HUES64 (cell line): ENCODE measurements at regions not wholly inside any gene's neighbourhood (a gene's known extent, or its start where the extent isn't known, plus 50 kb on each side); places are given as distances from the start of the nearest gene placed in this dataset.
"Not testable (repeated sequence)": the region's sequence is repeated elsewhere in the genome, so short reads cannot be mapped to it uniquely, and the experiment has no call there.

Experiments used
- H3K27ac ChIP-seq: 2 replicates; pipeline ENCODE4 v1.7.0; 2013; ENCODE audit warnings: low read depth, low read length, inconsistent platforms
- H3K27me3 ChIP-seq: 2 replicates; pipeline ENCODE4 v1.6.1; 2013; ENCODE audit warnings: mild to moderate bottlenecking, low read length; ENCODE audit not compliant: insufficient read depth
- H3K36me3 ChIP-seq: 2 replicates; pipeline ENCODE4 v1.6.1; 2013; ENCODE audit warnings: mild to moderate bottlenecking, low read length; ENCODE audit not compliant: insufficient read depth
- H3K4me1 ChIP-seq: 2 replicates; pipeline ENCODE4 v1.6.1; 2013; ENCODE audit warnings: mild to moderate bottlenecking, low read length, moderate library complexity; ENCODE audit not compliant: insufficient read depth
- H3K4me3 ChIP-seq: 2 replicates; pipeline ENCODE4 v1.5.1; 2013; ENCODE audit warnings: mild to moderate bottlenecking, low read length, moderate library complexity
- H3K9ac ChIP-seq: 2 replicates; pipeline ENCODE4 v1.6.1; 2013; ENCODE audit warnings: mild to moderate bottlenecking, low read depth, low read length
- H3K9me3 ChIP-seq: 2 replicates; pipeline ENCODE4 v1.6.1; 2013; ENCODE audit warnings: low read depth, low read length; ENCODE audit not compliant: insufficient read depth
- WGBS: fragments of 150-250, 120-280 bp; methylation state at CpG from one replicate; pipeline ENCODE4 v1.1.7; 2013; ENCODE audit warnings: missing lambda C conversion rate; 5-methylcytosine and 5-hydroxymethylcytosine counted together

DNA sequence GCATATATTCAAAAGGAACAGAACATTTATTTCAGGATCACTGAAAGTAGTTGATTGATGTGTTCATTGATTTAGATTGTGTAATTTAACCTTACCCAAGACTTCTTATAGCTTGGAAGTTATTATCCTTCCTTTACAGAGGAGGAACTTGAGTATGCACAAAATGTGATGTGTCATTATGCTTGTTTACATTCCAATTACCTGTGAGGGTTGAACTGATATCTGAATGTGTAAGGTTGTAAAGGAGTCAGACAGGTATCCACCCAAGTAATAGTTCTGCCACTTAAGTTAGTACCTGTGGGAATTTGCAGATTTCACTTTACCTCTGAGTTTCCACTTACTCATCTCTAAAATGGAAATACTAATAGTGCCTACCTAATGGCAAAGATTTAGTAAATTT is 668.2 kb downstream of the DOK5 start:
- Histone ChIP-seq H3K36me3 (no peaks in the 10 kb centered on the region), H3K4me1 (no peaks in the 10 kb centered on the region), H3K27ac (no peak overlapping the region), H3K9ac (no peak overlapping the region), H3K9me3 (peaks cover 4% of the 10 kb centered on the region; the same call in 1 of the 2 replicates), H3K4me3 (no peak overlapping the region), H3K27me3 (no peaks in the 10 kb centered on the region)

DNA sequence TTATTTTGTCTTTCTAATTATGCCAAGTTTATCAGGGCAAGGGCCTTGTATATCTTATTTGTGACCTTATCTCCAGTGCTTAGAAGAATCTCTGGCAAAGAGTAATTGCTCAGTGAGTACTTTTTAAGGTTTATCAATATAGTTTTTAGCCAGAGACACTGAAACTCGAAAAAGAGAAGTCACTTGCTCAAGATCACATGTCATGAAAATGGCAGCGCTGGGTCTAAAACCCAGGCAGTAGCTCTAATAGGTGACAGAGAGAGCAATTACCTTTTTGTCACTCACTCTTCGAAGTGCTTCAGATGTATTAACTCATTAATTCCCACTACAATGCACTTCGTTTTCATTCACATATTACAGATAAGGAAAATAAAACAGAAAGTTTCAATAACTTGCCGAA is 667.5 kb downstream of the DOK5 start:
- Histone ChIP-seq H3K27ac (no peak overlapping the region), H3K27me3 (no peaks in the 10 kb centered on the region), H3K4me3 (no peak overlapping the region), H3K4me1 (no peaks in the 10 kb centered on the region), H3K36me3 (no peaks in the 10 kb centered on the region), H3K9me3 (peaks cover 4% of the 10 kb centered on the region; the same call in 1 of the 2 replicates), H3K9ac (no peak overlapping the region)
- 74% methylated on average over 5 of the region's 5 CpGs for WGBS

DNA sequence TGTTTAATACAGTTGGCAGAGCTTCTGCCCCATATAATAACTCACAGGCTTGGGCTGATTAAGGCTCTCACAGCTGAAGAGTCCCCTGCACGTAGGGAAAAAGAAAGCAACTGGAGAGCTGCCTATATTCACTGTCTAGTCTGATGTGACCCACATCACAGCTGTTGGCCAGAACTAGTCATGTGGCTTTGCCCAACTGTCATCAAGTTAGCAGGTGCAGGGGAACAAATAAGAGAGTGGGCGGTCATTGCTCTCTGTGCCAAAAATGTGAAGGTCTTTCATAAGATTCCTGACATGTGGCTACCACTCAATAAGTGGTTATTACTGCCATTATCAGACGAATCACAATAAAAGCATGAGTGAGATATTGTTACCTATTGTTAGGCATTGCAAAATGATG is 665.2 kb downstream of the DOK5 start:
- WGBS: 77% methylated on average over 3 of the region's 3 CpGs

DNA sequence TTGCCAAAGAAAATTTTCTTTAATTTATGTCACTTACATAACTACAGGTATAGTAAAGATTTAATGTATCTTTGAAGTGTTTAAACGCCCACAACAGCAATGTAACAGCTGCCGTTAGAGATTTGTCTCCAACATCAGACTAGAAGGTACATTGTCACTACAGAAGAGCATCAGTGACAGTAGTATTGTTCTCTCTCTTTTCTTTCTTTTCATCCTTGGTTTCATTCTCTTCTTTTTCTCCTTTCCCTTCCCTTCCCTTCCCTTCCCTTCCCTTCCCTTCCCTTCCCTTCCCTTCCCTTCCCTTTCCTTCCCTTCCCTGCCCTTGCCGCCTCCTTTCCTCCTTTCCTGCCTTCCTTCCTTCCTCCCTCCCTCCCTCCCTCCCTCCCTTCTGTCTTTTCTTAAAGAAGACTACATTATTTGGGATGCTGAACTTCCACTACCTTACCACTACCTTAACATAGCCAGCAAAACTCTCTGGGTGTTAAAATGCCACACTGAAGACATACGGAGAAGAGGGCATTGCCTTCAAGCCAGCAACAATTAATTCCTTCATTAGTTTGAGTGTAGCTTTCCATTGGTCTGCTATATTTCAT is 663.9 kb downstream of the DOK5 start:
- no peaks in the 10 kb centered on the region for H3K4me1 ChIP-seq
- WGBS: 90% methylated on average over 3 of the region's 4 CpGs
- H3K9ac ChIP-seq: no peak overlapping the region
- no peak overlapping the region for H3K4me3 ChIP-seq
- H3K27me3 ChIP-seq: no peaks in the 10 kb centered on the region
- no peaks in the 10 kb centered on the region for H3K9me3 ChIP-seq
- no peaks in the 10 kb centered on the region for H3K36me3 ChIP-seq
- H3K27ac ChIP-seq: no peak overlapping the region

More for the DNA sequence above, 665.2 kb downstream of the DOK5 start:
- Histone ChIP-seq H3K9ac (no peak overlapping the region), H3K36me3 (no peaks in the 10 kb centered on the region), H3K4me3 (no peak overlapping the region), H3K27ac (no peak overlapping the region), H3K9me3 (peaks cover 4% of the 10 kb centered on the region; the same call in 1 of the 2 replicates), H3K4me1 (no peaks in the 10 kb centered on the region), H3K27me3 (no peaks in the 10 kb centered on the region)

DNA sequence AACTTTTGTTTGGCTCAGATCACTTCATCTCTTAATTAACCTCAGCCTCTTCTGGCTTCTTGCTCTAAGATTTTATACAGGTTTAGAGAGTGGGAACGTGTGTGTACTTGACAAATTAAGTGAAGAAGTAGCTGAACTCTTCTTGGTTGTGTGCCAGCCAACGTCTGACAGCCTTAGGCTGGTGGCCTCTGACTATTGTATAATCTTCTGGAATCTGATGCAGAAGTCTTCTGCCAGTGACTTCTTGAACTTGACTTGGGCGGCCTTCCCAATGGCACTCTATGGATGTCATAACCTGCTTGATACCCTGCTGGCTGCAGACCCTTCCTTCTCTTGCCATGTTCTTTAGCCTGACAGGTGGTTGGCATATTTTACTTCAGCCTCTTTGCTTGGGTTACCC is 660.5 kb downstream of the DOK5 start:
- no peak overlapping the region for H3K27ac ChIP-seq
- no peak overlapping the region for H3K9ac ChIP-seq
- H3K9me3 ChIP-seq: no peaks in the 10 kb centered on the region; the same call in 1 of the 2 replicates
- WGBS: 63% methylated on average over 3 of the region's 3 CpGs
- H3K36me3 ChIP-seq: no peaks in the 10 kb centered on the region
- H3K27me3 ChIP-seq: no peaks in the 10 kb centered on the region
- no peak overlapping the region for H3K4me3 ChIP-seq
- no peaks in the 10 kb centered on the region for H3K4me1 ChIP-seq

DNA sequence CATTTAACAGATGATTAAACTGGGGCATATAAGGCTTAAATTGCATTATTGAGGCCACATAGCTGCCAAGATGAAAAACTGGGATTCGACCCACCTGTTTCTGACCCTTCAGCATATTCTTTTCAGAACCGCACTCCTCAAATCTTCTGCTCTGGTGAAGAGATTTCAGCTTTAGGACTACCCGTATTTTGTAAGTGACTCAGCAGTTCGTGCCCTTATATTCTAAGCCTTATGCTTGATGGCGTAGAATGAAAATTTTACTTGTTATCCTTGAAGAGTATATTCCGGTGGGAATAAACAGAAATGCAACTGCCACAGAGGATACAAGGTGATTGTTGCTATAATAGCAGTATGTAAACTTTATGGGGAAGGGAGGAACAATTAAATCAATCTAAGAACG is 657.1 kb downstream of the DOK5 start:
- H3K27me3 ChIP-seq: no peaks in the 10 kb centered on the region
- H3K36me3 ChIP-seq: no peaks in the 10 kb centered on the region
- H3K27ac ChIP-seq: no peak overlapping the region
- 87% methylated on average over 7 of the region's 7 CpGs for WGBS
- H3K4me3 ChIP-seq: no peak overlapping the region
- H3K9me3 ChIP-seq: no peaks in the 10 kb centered on the region; the same call in 1 of the 2 replicates
- 0 out of 2 replicates have a peak, but pooled peaks cover 7% of the 10 kb centered on the region for H3K4me1 ChIP-seq
- no peak overlapping the region for H3K9ac ChIP-seq

DNA sequence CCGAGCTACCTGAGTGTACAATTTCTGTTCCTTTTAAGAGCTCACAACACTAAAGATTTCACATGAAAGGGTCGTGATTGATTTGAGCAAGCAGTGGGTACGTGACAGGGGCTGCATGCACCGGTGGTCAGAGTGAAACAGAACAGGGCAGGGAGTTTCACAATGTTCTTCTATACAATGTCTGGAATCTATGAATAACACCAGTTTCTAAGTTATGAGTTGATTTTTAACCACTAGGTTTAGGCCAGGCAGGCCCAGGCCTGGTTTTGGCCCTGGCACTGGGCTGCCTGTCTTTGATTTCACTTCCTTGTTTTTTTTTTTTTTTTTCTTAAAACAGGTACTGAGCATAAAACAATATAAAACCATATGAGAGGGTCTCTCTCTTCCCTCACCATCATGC is 642.2 kb downstream of the DOK5 start:
- H3K27me3 ChIP-seq, H3K4me3 ChIP-seq, H3K9ac ChIP-seq, H3K36me3 ChIP-seq, H3K9me3 ChIP-seq, H3K4me1 ChIP-seq, H3K27ac ChIP-seq: not testable (repeated sequence)
- WGBS: 80% methylated on average over 4 of the region's 4 CpGs

DNA sequence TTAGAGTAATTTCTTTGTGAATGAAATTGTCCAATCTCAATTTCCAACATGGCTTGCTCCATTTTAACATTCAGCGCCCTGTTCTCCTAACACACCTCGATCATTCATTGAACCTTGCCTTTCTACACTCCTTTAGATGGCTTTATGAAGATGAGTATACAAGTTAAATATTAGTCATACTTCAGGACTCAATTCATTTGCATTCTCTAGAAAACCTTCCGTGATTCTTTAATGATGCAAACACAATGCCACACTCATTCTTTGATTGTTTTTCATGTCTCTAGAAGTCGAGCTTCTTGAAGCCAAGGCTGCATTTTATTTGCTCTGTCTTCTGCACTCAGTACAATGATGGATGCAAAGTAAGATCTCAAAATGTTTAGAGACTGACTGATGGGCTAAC is 641.2 kb downstream of the DOK5 start:
- WGBS: 62% methylated on average over 2 of the region's 4 CpGs
- Histone ChIP-seq H3K9ac (no peak overlapping the region), H3K9me3 (0 out of 2 replicates have a peak, but pooled peaks cover 5% of the 10 kb centered on the region), H3K27ac (no peak overlapping the region), H3K27me3 (no peaks in the 10 kb centered on the region), H3K4me3 (no peak overlapping the region), H3K36me3 (no peaks in the 10 kb centered on the region), H3K4me1 (no peaks in the 10 kb centered on the region)

DNA sequence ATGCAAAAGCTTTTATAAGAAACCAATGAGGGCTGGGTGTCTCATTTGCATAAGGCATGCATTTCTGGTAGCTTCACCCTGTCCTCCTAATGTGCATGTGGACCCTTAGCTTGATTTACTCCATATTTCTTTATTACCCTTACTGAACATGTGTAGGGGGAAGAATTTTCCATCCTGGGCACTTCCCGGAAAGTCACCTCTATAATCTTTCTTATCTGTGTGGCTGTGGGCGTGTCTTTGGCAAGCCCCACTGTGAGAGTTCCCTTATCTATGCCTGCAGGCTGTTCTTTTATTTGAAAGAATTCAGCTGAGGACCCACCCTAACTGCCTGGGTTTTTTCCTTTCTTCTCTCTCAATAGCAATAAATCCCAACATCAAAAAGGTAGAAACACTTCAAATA is 627.8 kb downstream of the DOK5 start:
- Histone ChIP-seq H3K9ac (no peak overlapping the region), H3K36me3 (no peaks in the 10 kb centered on the region), H3K4me1 (no peaks in the 10 kb centered on the region), H3K9me3 (peaks cover 7% of the 10 kb centered on the region), H3K4me3 (no peak overlapping the region), H3K27ac (no peak overlapping the region), H3K27me3 (no peaks in the 10 kb centered on the region)
- WGBS: 58% methylated on average over 1 of the region's 2 CpGs

DNA sequence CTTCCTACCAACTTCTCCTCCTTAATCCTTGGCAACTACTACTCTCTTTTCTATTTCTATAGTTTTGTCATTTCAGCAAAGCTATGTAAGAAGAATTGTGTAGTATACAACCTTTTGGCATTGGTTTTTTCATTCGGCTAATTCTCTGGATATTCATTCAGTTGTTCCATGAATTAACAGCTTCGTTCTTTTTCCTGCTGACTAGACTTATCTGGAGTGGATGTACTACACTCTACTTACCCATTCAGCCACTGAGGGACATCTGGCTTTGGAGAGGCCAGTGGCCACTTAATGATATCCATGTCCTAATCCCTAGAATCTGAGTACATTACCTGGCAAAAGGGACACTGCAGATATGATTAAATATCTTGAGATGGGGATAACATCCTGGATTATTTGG is 623.9 kb downstream of the DOK5 start:
- H3K4me3 ChIP-seq: no peak overlapping the region
- H3K9me3 ChIP-seq: peaks cover 4% of the 10 kb centered on the region
- H3K36me3 ChIP-seq: no peaks in the 10 kb centered on the region
- H3K27ac ChIP-seq: no peak overlapping the region
- H3K4me1 ChIP-seq: no peaks in the 10 kb centered on the region
- H3K27me3 ChIP-seq: no peaks in the 10 kb centered on the region
- no peak overlapping the region for H3K9ac ChIP-seq
- whole genome bisulfite sequencing: 87% methylated on average over 2 of the region's 2 CpGs

DNA sequence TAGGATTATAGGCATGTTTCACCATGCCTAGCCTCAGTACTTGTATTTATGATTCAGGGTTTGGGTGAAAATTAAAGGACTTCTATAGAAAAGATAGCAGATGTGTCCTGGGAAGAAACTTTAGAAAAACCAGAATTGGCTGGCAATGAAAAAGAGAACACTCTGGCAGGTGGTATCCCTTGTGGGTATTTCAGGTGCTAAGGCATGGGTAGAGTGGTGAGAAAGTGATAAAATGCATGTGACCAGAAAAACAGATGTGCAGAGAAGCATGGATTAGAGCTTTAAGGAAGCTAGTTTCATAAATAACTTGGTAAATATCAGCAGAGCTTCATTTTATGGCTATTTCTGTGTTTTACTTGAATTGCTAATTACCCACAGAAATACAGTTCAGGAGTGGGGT is 622.2 kb downstream of the DOK5 start:
- Histone ChIP-seq H3K4me3 (no peak overlapping the region), H3K36me3 (no peaks in the 10 kb centered on the region), H3K27me3 (no peaks in the 10 kb centered on the region), H3K9me3 (peaks cover 15% of the 10 kb centered on the region), H3K9ac (no peak overlapping the region), H3K4me1 (no peaks in the 10 kb centered on the region), H3K27ac (no peak overlapping the region)

DNA sequence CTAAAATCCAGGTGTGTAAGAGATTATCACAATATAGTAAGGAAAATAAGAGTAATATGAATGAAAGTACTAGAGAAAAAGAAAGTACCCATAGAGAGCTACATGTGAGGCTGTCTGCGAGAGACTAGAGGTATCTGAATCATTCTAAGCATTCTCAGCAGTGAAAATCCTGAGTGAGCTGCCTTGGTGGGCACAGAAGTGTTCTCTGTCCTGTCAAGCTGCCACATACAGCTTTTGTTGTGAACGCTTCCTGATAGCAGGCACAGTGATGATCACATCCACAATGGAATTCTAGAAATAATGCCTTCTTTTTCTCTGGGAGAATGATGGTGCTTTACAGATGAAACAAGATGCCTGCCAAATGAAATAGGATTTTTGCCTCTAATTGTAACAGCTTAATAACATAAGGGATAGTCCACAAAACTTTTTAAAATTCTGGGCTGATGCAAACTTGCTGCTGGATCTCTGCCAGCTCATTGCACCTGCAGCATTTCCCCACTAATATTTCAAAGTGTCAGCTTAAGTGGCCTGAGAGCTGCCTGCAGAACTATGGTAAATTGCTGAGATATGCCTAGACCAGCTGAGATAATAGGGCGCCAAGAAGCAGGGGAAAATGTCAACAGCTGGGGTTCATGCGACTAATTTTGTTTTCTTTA is 620.5 kb downstream of the DOK5 start:
- Histone ChIP-seq H3K9ac (no peak overlapping the region), H3K9me3 (peaks cover 15% of the 10 kb centered on the region), H3K27ac (no peak overlapping the region), H3K4me1 (no peaks in the 10 kb centered on the region), H3K36me3 (no peaks in the 10 kb centered on the region), H3K27me3 (no peaks in the 10 kb centered on the region), H3K4me3 (no peak overlapping the region)
- WGBS: 77% methylated on average over 4 of the region's 4 CpGs
